ENCODE measurements at regions not wholly inside any gene's neighbourhood (a gene's known extent, or its start where the extent isn't known, plus 50 kb on each side); places are given as distances from the start of the nearest gene placed in this dataset.

- no peak for TF ChIP-seq TSHZ2 (CRISPR knock-in tag; IDR thresholded peaks at IDR 0.05)
- TF ChIP-seq, protein P1, sequence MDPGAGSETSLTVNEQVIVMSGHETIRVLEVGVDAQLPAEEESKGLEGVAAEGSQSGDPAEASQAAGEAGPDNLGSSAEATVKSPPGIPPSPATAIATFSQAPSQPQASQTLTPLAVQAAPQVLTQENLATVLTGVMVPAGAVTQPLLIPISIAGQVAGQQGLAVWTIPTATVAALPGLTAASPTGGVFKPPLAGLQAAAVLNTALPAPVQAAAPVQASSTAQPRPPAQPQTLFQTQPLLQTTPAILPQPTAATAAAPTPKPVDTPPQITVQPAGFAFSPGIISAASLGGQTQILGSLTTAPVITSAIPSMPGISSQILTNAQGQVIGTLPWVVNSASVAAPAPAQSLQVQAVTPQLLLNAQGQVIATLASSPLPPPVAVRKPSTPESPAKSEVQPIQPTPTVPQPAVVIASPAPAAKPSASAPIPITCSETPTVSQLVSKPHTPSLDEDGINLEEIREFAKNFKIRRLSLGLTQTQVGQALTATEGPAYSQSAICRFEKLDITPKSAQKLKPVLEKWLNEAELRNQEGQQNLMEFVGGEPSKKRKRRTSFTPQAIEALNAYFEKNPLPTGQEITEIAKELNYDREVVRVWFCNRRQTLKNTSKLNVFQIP (CRISPR knock-in tag; IDR thresholded peaks at IDR 0.05; ENCODE audit: borderline replicate concordance, low read depth) = no peak
- no peak for TF ChIP-seq TOX (CRISPR knock-in tag; IDR thresholded peaks at IDR 0.05; ENCODE audit: borderline replicate concordance)
- TF ChIP-seq BACH2 (CRISPR knock-in tag; IDR thresholded peaks at IDR 0.05; ENCODE audit: borderline replicate concordance) = no peak
- TF ChIP-seq ZNF8 (CRISPR knock-in tag; IDR thresholded peaks at IDR 0.05) = no peak
- TF ChIP-seq ESRRG (CRISPR knock-in tag; IDR thresholded peaks at IDR 0.05) = no peak
- TF ChIP-seq OSR1 (CRISPR knock-in tag; IDR thresholded peaks at IDR 0.05) = no peak
- no peak for TF ChIP-seq ISL1 (CRISPR knock-in tag; IDR thresholded peaks at IDR 0.05)
- TF ChIP-seq ZC3H10 (CRISPR knock-in tag; IDR thresholded peaks at IDR 0.05) = no peak
- no peak for TF ChIP-seq ZFP3 (CRISPR knock-in tag; IDR thresholded peaks at IDR 0.05)
- TF ChIP-seq SNAI2 (CRISPR knock-in tag; IDR thresholded peaks at IDR 0.05) = no peak
Measured at GRCh38 chr18:35918564-35918963, 53.9 kb upstream of the RMP24 start (continued).

- no peak for ATAC-seq
- TF ChIP-seq, protein P1 (CRISPR knock-in tag; IDR thresholded peaks at IDR 0.05; ENCODE audit: borderline replicate concordance, low read depth) = no peak
- TF ChIP-seq ZNF8 (CRISPR knock-in tag; IDR thresholded peaks at IDR 0.05) (no peak), CREB5 (CRISPR knock-in tag; IDR thresholded peaks at IDR 0.05; ENCODE audit: low read depth) (no peak), ZNF565 (CRISPR knock-in tag; conservative IDR thresholded peaks at IDR 0.05; ENCODE audit: low read depth) (no peak), BACH2 (CRISPR knock-in tag; IDR thresholded peaks at IDR 0.05; ENCODE audit: borderline replicate concordance) (no peak), PPARA (CRISPR knock-in tag; IDR thresholded peaks at IDR 0.05; ENCODE audit: borderline replicate concordance) (no peak), ZFP30 (CRISPR knock-in tag; IDR thresholded peaks at IDR 0.05) (no peak), ZFP3 (CRISPR knock-in tag; IDR thresholded peaks at IDR 0.05) (no peak), RARB (CRISPR knock-in tag; IDR thresholded peaks at IDR 0.05) (no peak), SNAI2 (CRISPR knock-in tag; IDR thresholded peaks at IDR 0.05) (no peak), TSHZ2 (CRISPR knock-in tag; IDR thresholded peaks at IDR 0.05) (no peak), TCF4 (CRISPR knock-in tag; IDR thresholded peaks at IDR 0.05; ENCODE audit: borderline replicate concordance) (no peak), ARNTL (CRISPR knock-in tag; IDR thresholded peaks at IDR 0.05; ENCODE audit: borderline replicate concordance, low read depth) (no peak), ZNF70 (CRISPR knock-in tag; IDR thresholded peaks at IDR 0.05) (no peak), GLIS3 (CRISPR knock-in tag; IDR thresholded peaks at IDR 0.05) (no peak), ESRRG (CRISPR knock-in tag; IDR thresholded peaks at IDR 0.05) (no peak), ISL1 (CRISPR knock-in tag; IDR thresholded peaks at IDR 0.05) (no peak), TOX (CRISPR knock-in tag; IDR thresholded peaks at IDR 0.05; ENCODE audit: borderline replicate concordance) (no peak)
- TF ChIP-seq, protein P2, sequence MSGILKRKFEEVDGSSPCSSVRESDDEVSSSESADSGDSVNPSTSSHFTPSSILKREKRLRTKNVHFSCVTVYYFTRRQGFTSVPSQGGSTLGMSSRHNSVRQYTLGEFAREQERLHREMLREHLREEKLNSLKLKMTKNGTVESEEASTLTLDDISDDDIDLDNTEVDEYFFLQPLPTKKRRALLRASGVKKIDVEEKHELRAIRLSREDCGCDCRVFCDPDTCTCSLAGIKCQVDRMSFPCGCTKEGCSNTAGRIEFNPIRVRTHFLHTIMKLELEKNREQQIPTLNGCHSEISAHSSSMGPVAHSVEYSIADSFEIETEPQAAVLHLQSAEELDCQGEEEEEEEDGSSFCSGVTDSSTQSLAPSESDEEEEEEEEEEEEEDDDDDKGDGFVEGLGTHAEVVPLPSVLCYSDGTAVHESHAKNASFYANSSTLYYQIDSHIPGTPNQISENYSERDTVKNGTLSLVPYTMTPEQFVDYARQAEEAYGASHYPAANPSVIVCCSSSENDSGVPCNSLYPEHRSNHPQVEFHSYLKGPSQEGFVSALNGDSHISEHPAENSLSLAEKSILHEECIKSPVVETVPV (CRISPR knock-in tag; IDR thresholded peaks at IDR 0.05) = no peak
- TF ChIP-seq, protein P3, sequence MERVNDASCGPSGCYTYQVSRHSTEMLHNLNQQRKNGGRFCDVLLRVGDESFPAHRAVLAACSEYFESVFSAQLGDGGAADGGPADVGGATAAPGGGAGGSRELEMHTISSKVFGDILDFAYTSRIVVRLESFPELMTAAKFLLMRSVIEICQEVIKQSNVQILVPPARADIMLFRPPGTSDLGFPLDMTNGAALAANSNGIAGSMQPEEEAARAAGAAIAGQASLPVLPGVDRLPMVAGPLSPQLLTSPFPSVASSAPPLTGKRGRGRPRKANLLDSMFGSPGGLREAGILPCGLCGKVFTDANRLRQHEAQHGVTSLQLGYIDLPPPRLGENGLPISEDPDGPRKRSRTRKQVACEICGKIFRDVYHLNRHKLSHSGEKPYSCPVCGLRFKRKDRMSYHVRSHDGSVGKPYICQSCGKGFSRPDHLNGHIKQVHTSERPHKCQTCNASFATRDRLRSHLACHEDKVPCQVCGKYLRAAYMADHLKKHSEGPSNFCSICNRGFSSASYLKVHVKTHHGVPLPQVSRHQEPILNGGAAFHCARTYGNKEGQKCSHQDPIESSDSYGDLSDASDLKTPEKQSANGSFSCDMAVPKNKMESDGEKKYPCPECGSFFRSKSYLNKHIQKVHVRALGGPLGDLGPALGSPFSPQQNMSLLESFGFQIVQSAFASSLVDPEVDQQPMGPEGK (CRISPR knock-in tag; IDR thresholded peaks at IDR 0.05; ENCODE audit: borderline replicate concordance) = no peak
Measured at GRCh38 chr18:35919179-35919578, 53.3 kb upstream of the RMP24 start.

All from SK-N-SH treated with all-trans-retinoic acid at 6 μM for 48 hours (cell line).